Peyer's patch (tissue), 4 donors: ENCODE measurements at regions not wholly inside any gene's neighbourhood (a gene's known extent, or its start where the extent isn't known, plus 50 kb on each side); places are given as distances from the start of the nearest gene placed in this dataset.

Source experiments
- DNase-seq, 3 donors: peaks; one replicate each; pipeline ENCODE4 v3.0.0-alpha.2; 2017 to 2019
- H3K27ac ChIP-seq, 4 donors: fragments of 200-600 bp; sonication (generic); one replicate each; pipeline ENCODE4 v1.5.1; 2016 to 2019
- H3K27me3 ChIP-seq, 2 donors: fragments of 200-600 bp; sonication (generic); one replicate each; pipeline ENCODE4 v1.5.1; 2019
- H3K36me3 ChIP-seq, 3 donors: fragments of 200-600 bp; sonication (generic); one replicate each; pipeline ENCODE4 v1.5.1; 2016 to 2019
- H3K4me1 ChIP-seq, 4 donors: fragments of 200-600 bp; sonication (generic); one replicate each; pipeline ENCODE4 v1.5.1; 2016 to 2019
- H3K4me3 ChIP-seq, 4 donors: fragments of 200-600 bp; sonication (generic); 1 replicate in 3 of 4; 2 replicates in 1 of 4; pipeline ENCODE4 v1.5.1; 2016 to 2019; ENCODE audit warnings: mild to moderate bottlenecking in 1 of 4
- H3K9me3 ChIP-seq, 4 donors: fragments of 200-600 bp; sonication (generic); one replicate each; pipeline ENCODE4 v1.5.1; 2016 to 2019; ENCODE audit warnings: mild to moderate bottlenecking in 1 of 4
- POLR2A ChIP-seq, 2 donors: fragments of 450-650 bp; IDR thresholded peaks; one replicate each; pipeline ENCODE4 v1.5.1; 2017; ENCODE audit warnings: antibody characterized with exemption in 2 of 2, mild to moderate bottlenecking in 2 of 2, moderate library complexity in 2 of 2
- TF ChIP-seq, protein P1 (sequence below), 6 experiments: fragments of 450-650 bp in 4 of 6; fragments of 200-600 bp in 2 of 6; sonication (generic) in 1 of 6; IDR thresholded peaks; one replicate each; pipeline ENCODE4 v1.5.1; 2017 to 2019; ENCODE audit warnings: antibody characterized with exemption in 6 of 6, mild to moderate bottlenecking in 3 of 6, moderate library complexity in 1 of 6

DNA sequence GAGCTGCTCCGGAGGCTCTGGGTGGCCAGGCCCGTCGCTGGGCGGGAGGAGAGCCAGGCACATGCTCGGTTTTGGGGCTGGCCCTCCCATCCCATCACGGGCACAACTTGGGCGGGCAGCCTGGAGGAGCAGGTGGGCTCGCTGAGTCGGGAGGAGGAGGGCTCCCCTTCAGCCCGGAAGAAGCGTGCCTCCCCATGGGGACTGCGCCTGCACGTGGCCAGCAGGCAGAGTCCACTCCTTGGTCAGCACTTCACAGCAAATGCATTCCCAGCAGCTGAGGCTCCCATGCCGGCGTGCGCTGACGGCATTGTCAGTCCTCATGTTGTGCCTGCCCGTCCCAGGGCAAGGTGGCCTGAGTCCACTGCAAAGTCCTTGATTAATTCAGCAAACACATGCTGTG lies 1281.7 kb downstream of the BRD1 start:
- no peaks in the 10 kb centered on the region for H3K27me3 ChIP-seq
- DNase-seq: no peak
- H3K36me3 ChIP-seq: no peaks in the 10 kb centered on the region

DNA sequence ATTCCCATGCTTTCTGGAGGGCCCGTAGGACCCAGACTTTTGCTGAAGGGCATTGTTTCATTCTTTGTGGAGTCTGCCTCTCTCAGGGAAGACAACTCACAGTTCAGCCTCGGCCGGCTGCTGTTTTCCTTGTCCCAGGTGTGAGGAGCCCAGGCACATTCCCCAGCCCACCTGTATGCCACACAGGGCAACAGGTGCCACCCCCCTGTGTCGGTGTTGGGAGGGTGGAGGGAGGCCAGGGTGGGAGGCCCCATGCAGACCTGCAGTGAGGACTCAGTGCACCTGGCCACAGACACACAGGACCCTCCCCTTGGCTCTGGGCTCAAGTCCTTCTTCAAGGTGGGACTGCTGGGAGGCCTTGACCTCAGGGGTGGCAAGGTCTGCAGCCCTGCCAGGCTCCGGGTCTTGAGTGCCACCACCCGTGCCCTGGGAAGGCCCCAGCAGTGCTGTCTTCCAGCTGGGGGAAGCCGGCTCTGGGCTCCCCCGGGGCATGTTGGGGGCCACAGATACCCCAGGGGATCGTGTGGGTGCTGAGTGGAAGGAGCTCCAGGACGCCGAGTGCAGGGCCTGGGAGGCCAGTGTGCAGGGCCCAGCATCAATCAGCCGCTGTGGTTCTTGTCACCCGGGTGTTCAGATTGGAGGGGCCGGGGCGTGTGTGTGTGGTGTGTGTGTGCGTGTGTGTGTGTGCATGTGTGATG lies 1286.1 kb downstream of the BRD1 start:
- Histone ChIP-seq H3K27me3 (no peaks in the 10 kb centered on the region), H3K4me1 (no peaks in the 10 kb centered on the region), H3K27ac (no peak overlapping the region), H3K36me3 (no peaks in the 10 kb centered on the region), H3K9me3 (no peaks in the 10 kb centered on the region), H3K4me3 (no peak overlapping the region)
- TF ChIP-seq, protein P1, sequence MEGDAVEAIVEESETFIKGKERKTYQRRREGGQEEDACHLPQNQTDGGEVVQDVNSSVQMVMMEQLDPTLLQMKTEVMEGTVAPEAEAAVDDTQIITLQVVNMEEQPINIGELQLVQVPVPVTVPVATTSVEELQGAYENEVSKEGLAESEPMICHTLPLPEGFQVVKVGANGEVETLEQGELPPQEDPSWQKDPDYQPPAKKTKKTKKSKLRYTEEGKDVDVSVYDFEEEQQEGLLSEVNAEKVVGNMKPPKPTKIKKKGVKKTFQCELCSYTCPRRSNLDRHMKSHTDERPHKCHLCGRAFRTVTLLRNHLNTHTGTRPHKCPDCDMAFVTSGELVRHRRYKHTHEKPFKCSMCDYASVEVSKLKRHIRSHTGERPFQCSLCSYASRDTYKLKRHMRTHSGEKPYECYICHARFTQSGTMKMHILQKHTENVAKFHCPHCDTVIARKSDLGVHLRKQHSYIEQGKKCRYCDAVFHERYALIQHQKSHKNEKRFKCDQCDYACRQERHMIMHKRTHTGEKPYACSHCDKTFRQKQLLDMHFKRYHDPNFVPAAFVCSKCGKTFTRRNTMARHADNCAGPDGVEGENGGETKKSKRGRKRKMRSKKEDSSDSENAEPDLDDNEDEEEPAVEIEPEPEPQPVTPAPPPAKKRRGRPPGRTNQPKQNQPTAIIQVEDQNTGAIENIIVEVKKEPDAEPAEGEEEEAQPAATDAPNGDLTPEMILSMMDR (IDR thresholded peaks at IDR 0.05): no peak
- no peak for DNase-seq

More for the DNA sequence above, 1281.7 kb downstream of the BRD1 start:
- no peaks in the 10 kb centered on the region for H3K4me1 ChIP-seq
- no peak overlapping the region for H3K27ac ChIP-seq
- no peak for TF ChIP-seq POLR2A (IDR thresholded peaks at IDR 0.05)
- TF ChIP-seq, protein P1 (IDR thresholded peaks at IDR 0.05): no peak
- H3K4me3 ChIP-seq: no peak overlapping the region
- H3K9me3 ChIP-seq: no peaks in the 10 kb centered on the region

DNA sequence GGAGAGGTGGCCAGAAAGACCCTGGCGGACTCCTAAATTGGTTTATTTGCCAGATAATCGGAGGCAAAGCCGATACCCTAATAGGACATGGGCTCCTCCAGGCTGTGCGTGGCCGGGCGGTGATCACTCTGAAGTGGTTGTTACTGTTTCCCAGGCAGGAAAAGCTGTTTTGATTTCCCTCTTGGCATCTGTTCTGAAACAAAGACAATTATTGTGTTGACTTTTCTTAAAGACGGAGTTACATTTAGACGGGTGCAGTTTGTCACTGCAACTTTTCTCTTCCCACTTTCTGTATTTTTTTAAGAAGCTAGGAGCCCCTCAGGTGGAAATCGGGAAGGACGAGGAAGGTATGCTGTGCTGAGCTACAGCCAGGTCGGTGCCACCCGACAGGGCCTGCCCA lies 1288.4 kb downstream of the BRD1 start:
- no peak for TF ChIP-seq POLR2A (IDR thresholded peaks at IDR 0.05)
- TF ChIP-seq, protein P1 (IDR thresholded peaks at IDR 0.05): no peak
- Histone ChIP-seq H3K4me1 (no peaks in the 10 kb centered on the region), H3K27me3 (no peaks in the 10 kb centered on the region), H3K36me3 (no peaks in the 10 kb centered on the region), H3K4me3 (no peak overlapping the region), H3K27ac (no peak overlapping the region), H3K9me3 (no peaks in the 10 kb centered on the region)
- DNase-seq: no peak

- H3K36me3 ChIP-seq: no peaks in the 10 kb centered on the region
- H3K27me3 ChIP-seq: no peaks in the 10 kb centered on the region
- H3K4me1 ChIP-seq: no peaks in the 10 kb centered on the region
- no peak overlapping the region for H3K27ac ChIP-seq
- DNase-seq: no peak
- TF ChIP-seq, protein P1 (IDR thresholded peaks at IDR 0.05): no peak
- TF ChIP-seq POLR2A (IDR thresholded peaks at IDR 0.05): no peak
- no peak overlapping the region for H3K4me3 ChIP-seq
- no peaks in the 10 kb centered on the region for H3K9me3 ChIP-seq
These were observed 1289.3 kb downstream of the BRD1 start for GRCh38 chr22:48538291-48538820.

DNA sequence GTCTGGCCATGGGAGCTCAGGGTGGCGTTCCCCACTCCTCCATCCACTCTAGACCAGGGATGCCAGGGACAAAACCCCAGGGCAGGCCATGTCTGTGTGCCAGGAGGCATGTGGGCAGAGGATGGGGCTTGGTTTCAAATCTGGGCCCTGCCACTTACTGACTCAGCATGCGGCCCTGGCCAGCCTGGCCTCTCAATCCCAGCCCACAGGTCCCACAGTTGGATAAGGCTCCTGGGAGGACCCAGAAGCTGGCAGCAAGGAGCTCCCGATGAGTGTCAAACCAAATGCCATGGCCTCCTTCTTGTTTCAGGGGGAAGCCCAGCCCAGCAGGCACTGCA lies 1290.4 kb downstream of the BRD1 start:
- no peak overlapping the region for H3K27ac ChIP-seq
- no peaks in the 10 kb centered on the region for H3K4me1 ChIP-seq
- TF ChIP-seq, protein P1 (IDR thresholded peaks at IDR 0.05): no peak
- no peak for TF ChIP-seq POLR2A (IDR thresholded peaks at IDR 0.05)
- H3K4me3 ChIP-seq: no peak overlapping the region
- no peaks in the 10 kb centered on the region for H3K36me3 ChIP-seq
- DNase-seq: no peak
- no peaks in the 10 kb centered on the region for H3K27me3 ChIP-seq
- H3K9me3 ChIP-seq: no peaks in the 10 kb centered on the region
